ENCODE measurements at regions not wholly inside any gene's neighbourhood (a gene's known extent, or its start where the extent isn't known, plus 50 kb on each side); places are given as distances from the start of the nearest gene placed in this dataset.

- Histone ChIP-seq H3K27me3 (ENCODE audit: control insufficient read depth, insufficient read depth, low read length) (no peaks in the 10 kb centered on the region), H3K36me3 (ENCODE audit: control insufficient read depth, insufficient read depth, low read length) (no peaks in the 10 kb centered on the region), H3K4me3 (ENCODE audit: low read depth, low read length) (no peak overlapping the region)
- TF ChIP-seq CTCF (IDR thresholded peaks at IDR 0.05; ENCODE audit: insufficient read depth, low read length, severe bottlenecking), result no peak
- FAIRE-seq, result no peak
- no peak for DNase-seq (ENCODE audit: low read depth)
These were observed 354.5 kb upstream of the ANO5 start for GRCh38 chr11:21838427-21838826.

GRCh38 chr11:21839796-21840195, 353.1 kb upstream of the ANO5 start:
- Histone ChIP-seq H3K4me3 (ENCODE audit: low read depth, low read length) (no peak overlapping the region), H3K36me3 (ENCODE audit: control insufficient read depth, insufficient read depth, low read length) (no peaks in the 10 kb centered on the region), H3K27me3 (ENCODE audit: control insufficient read depth, insufficient read depth, low read length) (no peaks in the 10 kb centered on the region)
- no peak for FAIRE-seq
- DNase-seq (ENCODE audit: low read depth), result no peak
- TF ChIP-seq CTCF (IDR thresholded peaks at IDR 0.05; ENCODE audit: insufficient read depth, low read length, severe bottlenecking), result no peak

GRCh38 chr11:21861314-21861713, 331.6 kb upstream of the ANO5 start:
- DNase-seq (ENCODE audit: low read depth), result no peak
- Histone ChIP-seq H3K4me3 (ENCODE audit: low read depth, low read length) (no peak overlapping the region), H3K27me3 (ENCODE audit: control insufficient read depth, insufficient read depth, low read length) (no peaks in the 10 kb centered on the region), H3K36me3 (ENCODE audit: control insufficient read depth, insufficient read depth, low read length) (no peaks in the 10 kb centered on the region)
- no peak for FAIRE-seq
- TF ChIP-seq CTCF (IDR thresholded peaks at IDR 0.05; ENCODE audit: insufficient read depth, low read length, severe bottlenecking), result no peak

- no peaks in the 10 kb centered on the region for H3K36me3 ChIP-seq (ENCODE audit: control insufficient read depth, insufficient read depth, low read length)
- no peak for DNase-seq (ENCODE audit: low read depth)
- FAIRE-seq, result no peak
- no peak overlapping the region for H3K4me3 ChIP-seq (ENCODE audit: low read depth, low read length)
- TF ChIP-seq CTCF (IDR thresholded peaks at IDR 0.05; ENCODE audit: insufficient read depth, low read length, severe bottlenecking), result no peak
- H3K27me3 ChIP-seq (ENCODE audit: control insufficient read depth, insufficient read depth, low read length), result no peaks in the 10 kb centered on the region
These were observed 327.3 kb upstream of the ANO5 start for GRCh38 chr11:21865541-21865940.

- no peaks in the 10 kb centered on the region for H3K27me3 ChIP-seq (ENCODE audit: control insufficient read depth, insufficient read depth, low read length)
- H3K36me3 ChIP-seq (ENCODE audit: control insufficient read depth, insufficient read depth, low read length), result no peaks in the 10 kb centered on the region
- FAIRE-seq (no peak), DNase-seq (ENCODE audit: low read depth) (no peak)
- no peak overlapping the region for H3K4me3 ChIP-seq (ENCODE audit: low read depth, low read length)
- TF ChIP-seq CTCF (IDR thresholded peaks at IDR 0.05; ENCODE audit: insufficient read depth, low read length, severe bottlenecking), result no peak
These were observed 326.1 kb upstream of the ANO5 start for GRCh38 chr11:21866781-21867180.

GRCh38 chr11:21877151-21877550, 315.7 kb upstream of the ANO5 start:
- no peak for TF ChIP-seq CTCF (IDR thresholded peaks at IDR 0.05; ENCODE audit: insufficient read depth, low read length, severe bottlenecking)
- H3K4me3 ChIP-seq (ENCODE audit: low read depth, low read length), result no peak overlapping the region
- no peaks in the 10 kb centered on the region for H3K36me3 ChIP-seq (ENCODE audit: control insufficient read depth, insufficient read depth, low read length)
- no peaks in the 10 kb centered on the region for H3K27me3 ChIP-seq (ENCODE audit: control insufficient read depth, insufficient read depth, low read length)
- DNase-seq (ENCODE audit: low read depth), result no peak
- FAIRE-seq, result no peak
